ENCODE measurements at regions not wholly inside any gene's neighbourhood (a gene's known extent, or its start where the extent isn't known, plus 50 kb on each side); places are given as distances from the start of the nearest gene placed in this dataset.

DNA sequence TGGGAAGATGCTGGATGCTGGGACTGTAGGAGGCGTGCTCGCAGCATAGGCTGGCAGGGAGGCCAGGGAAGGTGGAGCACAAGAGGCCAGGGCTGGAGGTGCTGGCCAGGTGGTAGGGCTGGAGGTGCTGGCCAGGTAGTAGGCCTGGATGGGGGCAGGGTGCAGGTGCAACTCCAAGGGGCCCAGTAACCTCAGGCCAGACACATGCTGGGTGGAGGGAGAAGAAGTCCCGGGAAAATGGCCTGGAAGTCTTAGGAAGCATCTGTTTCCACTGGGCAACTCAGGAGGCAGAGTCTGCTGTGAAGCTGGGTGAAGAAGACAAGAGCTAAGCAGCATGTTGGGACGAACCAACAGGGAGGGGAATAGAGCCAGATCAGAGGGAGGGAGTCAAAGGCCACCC, 665.2 kb downstream of the BCL11B start:
- no peak for DNase-seq (ENCODE audit: low read depth, low spot score)

GRCh38 chr14:98607341-98607910, 664.6 kb downstream of the BCL11B start:
- no peak for DNase-seq (ENCODE audit: low read depth, low spot score)

DNA sequence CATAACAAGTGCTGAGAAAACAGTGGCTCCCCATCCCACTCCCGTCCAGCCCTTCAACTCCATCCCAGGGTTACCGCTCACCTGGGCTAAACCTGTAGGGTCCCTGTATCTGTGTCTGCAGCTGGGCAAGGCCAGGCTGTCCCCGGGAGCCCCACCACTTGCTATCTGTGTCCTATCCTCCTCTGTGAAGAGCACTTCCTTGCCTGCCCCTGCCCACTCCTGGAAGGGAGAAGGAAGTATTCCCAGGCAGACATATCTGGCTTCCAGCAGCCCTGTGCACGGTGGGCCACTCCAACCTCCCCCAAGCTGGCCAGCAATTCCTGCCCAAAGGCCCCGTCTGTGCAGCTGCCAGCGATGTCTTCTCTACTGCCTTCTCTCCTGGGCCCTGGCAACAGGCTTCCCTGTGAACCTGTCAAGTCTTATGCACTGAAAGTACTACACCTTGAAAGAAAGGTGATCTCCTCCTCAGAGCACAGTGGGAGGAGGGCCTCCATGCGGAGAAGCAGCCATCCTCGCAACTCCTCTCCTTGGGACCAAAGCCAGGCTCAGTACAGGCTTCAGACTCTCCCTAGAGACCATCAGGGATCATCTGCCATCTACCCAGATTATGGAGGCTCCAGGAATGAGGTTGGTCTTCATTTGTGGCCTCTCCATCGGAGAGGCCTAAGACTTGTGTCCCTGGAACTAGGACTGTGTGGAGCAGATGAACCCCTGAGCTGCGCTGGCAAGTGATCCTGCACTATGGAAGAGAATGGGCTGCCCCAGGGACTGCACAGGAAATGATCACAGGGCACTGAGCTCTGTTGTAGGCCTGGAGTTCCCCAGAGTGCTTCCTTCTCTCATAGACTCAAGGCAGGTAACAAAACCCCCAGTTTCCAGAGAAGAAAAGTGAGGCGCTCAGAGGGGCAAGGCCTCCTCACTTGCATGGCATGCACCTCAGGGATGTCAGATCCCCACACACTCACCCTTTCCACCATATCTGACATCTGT, 663.6 kb downstream of the BCL11B start:
- no peak for DNase-seq (ENCODE audit: low read depth, low spot score)

DNA sequence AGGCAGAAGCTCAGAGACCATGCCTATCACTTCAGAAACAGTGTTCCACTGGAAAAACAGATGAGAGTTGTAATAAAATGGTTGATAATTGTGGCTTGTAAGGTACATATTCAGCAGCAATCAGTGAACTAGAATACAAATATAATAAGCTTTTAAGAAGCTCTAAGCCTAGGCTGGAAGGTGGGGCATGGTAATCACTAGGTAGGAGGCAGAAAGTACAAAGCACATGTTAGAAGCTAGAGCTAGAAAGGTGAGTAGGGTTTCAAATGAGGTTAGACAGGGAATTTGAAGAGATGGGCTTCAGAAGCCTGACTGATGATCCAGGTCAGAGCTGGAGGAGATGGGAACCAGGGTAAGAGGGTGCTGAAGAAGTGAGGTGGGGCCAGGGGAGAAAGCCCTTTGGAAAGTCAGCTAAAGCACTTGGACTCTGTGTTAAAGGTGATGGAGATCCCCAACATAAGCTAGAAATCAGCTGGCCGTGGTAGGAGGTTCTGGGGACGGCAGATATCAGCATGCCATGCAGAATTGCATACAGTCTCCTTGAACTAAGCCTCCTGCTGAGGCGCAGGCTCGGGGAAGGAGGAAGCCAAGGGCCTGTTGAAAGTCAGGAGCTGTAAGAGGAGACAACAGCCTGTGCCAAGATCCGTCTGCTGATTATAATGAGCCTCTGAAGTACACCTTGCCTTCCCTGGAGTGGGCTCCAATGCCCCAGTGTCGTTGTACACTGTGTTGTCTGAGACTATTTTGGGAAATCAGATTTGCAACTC, 659.4 kb downstream of the BCL11B start:
- DNase-seq (ENCODE audit: low read depth, low spot score): no peak

- no peak for DNase-seq (ENCODE audit: low read depth, low spot score)
Measured at GRCh38 chr14:98614741-98615140, 657.3 kb downstream of the BCL11B start.

DNA sequence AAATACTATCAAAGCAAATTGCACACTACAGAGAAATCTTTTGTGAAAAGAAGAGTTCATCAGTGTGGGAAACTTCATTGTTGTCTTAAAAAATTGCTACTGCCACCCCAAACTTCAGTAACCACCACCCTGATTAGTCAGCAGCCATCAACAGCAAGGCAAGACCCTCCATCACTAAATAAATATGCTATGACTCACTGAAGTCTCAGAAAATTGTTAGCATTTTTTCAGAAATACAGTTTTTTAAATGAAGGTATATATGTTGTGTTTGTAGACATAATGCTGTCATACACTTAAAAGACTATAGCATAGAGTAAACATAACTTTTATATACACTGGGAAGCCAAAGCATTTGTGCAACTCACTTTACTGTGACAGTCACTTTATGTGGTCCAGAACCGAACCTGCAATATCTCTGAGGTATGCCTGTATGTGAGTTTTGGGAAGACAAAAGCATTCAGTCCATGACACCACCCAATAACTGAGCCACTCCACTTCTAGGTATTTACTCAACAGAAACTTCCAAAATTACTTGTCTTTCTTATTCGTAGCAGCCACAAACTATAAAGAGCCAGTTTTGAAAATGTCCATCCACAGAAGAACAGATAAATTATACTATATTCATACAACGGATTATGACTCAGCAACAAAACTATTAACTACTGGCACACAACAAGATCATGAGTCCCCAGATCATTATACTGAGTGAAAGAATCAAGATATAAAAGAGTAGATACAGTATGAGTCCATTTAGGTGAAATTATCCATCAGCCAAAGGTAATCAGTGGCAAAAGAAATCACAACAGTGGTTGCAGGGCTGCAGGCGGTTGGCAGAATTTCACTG, 649.6 kb downstream of the BCL11B start:
- no peak for DNase-seq (ENCODE audit: low read depth, low spot score)

GRCh38 chr14:98623788-98624415, 648.1 kb downstream of the BCL11B start:
- DNase-seq (ENCODE audit: low read depth, low spot score): no peak

GRCh38 chr14:98633380-98633779, 638.6 kb downstream of the BCL11B start:
- no peak for DNase-seq (ENCODE audit: low read depth, low spot score)

GRCh38 chr14:98634043-98634820, 637.8 kb downstream of the BCL11B start:
- DNase-seq (ENCODE audit: low read depth, low spot score): no peak

DNA sequence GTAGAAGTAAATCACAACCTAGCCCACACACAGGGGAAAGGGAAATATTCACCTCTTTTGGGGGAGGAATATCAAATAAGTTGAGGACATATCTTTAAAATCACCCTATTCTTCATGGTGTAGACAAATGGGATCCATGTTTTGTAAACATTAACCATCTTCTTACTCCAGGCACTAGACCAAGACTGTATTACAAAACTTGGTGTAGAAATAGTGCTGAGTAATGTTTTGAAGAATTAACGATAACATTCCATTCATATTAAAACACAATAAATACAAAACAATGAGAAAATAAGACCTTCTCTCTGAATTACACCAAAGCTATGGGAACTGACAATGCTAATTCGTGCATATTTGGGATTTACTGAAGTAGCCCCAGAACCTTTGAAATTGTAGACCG, 633.6 kb downstream of the BCL11B start:
- no peak for DNase-seq (ENCODE audit: low read depth, low spot score)

DNA sequence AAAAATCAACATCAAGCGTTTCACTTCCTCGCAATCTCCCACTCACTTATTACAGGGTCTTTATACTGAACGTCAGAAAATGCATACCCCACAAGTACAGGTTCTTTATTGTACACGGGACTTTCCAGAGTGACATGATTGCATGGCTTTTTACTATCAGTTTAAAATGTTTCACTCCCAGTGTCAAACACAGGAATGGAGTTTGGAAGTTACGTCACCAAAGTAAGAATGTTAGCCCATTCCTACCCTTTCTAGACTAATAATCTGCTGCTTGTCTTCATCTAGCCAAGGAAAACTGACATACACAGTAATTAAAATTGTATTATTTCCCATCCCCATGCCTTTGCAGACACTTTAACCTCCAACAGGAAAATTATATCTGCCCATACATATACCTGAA, 624.2 kb downstream of the BCL11B start:
- DNase-seq (ENCODE audit: low read depth, low spot score): no peak

GRCh38 chr14:98651037-98651436, 621.0 kb downstream of the BCL11B start:
- no peak for DNase-seq (ENCODE audit: low read depth, low spot score)

DNA sequence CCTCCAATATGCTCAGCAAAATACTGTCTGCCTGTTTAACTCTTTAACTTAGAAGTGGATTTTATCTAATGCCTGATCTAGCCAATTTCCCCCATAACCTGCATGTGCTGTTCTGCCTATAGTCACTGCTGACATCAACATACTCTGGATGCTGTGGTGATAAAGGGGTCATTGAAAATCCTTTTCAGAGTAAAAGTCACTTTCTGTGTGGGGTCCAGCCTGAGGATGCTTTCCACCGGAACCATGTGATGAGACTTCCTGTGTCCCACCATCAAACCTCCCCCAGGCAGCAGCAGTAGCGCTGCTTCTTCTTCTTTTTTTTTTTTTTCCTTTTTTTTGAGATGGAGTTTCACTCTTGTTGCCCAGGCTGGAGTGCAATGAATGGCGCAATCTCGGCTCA, 607.0 kb downstream of the BCL11B start:
- no peak for DNase-seq (ENCODE audit: low read depth, low spot score)

DNA sequence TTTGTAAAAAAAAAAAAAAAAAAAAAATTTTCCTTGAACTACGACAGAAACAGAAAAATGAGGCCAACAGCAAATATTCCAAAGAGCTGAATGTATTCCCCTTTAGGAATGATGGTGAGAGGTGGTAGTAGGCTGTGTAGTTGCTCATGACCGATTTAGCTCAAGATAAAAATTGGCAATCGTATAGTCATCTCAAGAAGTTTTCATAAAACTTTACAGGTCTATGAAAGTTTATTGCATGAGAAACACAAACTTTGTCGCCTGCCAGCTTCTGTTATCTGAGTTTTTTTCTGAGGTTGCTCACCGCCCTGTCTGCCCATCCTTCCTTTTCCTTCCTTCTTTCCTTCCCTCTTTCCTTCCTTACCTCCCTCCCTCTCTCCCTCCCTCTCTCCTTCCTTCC, 605.5 kb downstream of the BCL11B start:
- no peak for DNase-seq (ENCODE audit: low read depth, low spot score)

- DNase-seq (ENCODE audit: low read depth, low spot score): no peak
Measured at GRCh38 chr14:98682033-98682432, 590.0 kb downstream of the BCL11B start.

DNA sequence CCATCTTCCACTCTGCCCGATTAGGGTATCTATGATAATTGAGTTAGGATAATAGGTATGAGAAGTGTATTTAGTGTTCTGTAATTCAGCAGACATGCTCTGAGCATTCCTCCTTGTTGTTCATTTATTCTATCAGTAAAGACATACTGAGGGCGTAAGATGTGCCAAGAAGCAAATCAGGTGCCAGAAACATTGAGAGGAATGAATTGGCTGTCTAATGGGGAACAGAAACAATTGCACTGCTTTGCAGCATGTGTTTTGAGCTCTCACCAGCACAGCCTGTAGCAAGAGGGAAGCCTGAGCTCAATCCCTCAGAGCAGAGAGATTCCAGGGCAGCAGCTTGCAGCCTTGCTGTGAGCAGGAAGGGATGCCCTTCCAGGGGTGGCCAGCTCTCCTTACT, 589.3 kb downstream of the BCL11B start:
- DNase-seq (ENCODE audit: low read depth, low spot score): no peak

GRCh38 chr14:98684468-98684867, 587.5 kb downstream of the BCL11B start:
- no peak for DNase-seq (ENCODE audit: low read depth, low spot score)

DNA sequence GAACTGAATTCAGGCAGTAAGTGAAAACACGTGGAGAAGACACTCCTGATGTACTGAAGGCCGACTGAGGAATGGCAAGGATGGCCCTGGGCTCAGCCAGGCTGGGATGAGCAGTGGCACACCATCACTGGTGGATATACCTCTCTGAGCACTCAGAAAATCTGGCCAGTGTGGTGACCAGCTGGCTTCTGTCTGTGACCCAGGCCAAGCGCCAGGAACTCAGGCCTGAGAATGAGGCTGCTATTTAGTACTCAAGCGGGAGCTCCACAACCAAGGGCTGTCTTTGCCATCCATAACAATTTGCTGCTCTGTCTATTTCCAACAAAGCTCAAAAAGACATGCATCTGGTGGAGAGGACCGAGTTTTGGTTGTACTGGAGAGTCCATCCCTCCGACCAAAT, 586.3 kb downstream of the BCL11B start:
- DNase-seq (ENCODE audit: low read depth, low spot score): no peak

- DNase-seq (ENCODE audit: low read depth, low spot score): no peak
Measured at GRCh38 chr14:98688446-98688845, 583.6 kb downstream of the BCL11B start.

- DNase-seq (ENCODE audit: low read depth, low spot score): no peak
Measured at GRCh38 chr14:98689951-98690350, 582.0 kb downstream of the BCL11B start.
